ENCODE measurements at regions not wholly inside any gene's neighbourhood (a gene's known extent, or its start where the extent isn't known, plus 50 kb on each side); places are given as distances from the start of the nearest gene placed in this dataset.

DNA sequence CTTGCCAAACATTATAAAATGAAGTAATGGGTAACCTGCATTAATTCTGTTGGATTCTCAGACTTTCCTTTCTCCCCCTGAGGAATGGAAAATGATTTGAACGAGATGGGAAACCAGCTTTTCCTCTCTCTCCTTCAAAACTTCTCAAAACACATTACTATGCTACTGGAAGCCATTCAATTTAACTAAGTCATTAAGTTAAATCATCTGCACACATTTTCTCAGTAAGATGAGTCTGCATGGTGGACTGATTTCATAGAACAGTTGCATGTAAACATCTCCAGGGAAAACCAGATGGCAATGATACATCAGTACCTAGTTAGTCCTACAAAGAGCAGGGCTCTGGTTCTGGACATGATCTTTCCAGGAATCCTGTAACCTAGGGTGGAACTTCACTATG, 59.9 kb downstream of the BMP4 start:
- DNase-seq (no peak), ATAC-seq (no peak)
- Histone ChIP-seq H3K4me1 (no peaks in the 10 kb centered on the region), H3K36me3 (no peaks in the 10 kb centered on the region), H3K4me3 (no peak overlapping the region), H3K27ac (no peak overlapping the region), H3K9me3 (no peaks in the 10 kb centered on the region), H3K27me3 (ENCODE audit: low read depth) (no peaks in the 10 kb centered on the region)
- intact Hi-C loops (cut with DNase I): no loop called here
- TF ChIP-seq CTCF (IDR thresholded peaks at IDR 0.05): no peak

DNA sequence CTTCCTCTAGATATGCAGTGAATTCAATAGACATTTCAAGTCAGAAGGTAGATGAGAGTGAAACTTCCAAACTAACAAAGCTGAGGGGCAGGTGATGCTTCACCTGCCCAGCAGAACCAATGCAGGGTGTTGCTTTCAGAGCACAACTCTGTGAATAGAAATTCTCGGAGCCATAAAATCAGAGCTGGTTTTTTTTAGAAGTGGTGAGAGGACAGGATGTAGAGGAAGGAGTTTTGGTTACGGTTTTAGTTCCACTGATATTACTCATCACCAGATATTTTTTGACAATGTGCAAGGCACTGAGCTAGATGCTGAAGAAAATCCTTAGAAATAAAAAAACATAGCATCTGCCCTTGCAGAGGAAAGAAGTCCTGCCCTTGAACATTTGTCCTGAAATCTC, 62.2 kb downstream of the BMP4 start:
- Histone ChIP-seq H3K27ac (no peak overlapping the region), H3K4me3 (no peak overlapping the region), H3K9me3 (no peaks in the 10 kb centered on the region), H3K27me3 (ENCODE audit: low read depth) (no peaks in the 10 kb centered on the region), H3K4me1 (no peaks in the 10 kb centered on the region), H3K36me3 (no peaks in the 10 kb centered on the region)
- ATAC-seq (no peak), DNase-seq (no peak)
- intact Hi-C loops (cut with DNase I): no loop called here
- no peak for TF ChIP-seq CTCF (IDR thresholded peaks at IDR 0.05)

DNA sequence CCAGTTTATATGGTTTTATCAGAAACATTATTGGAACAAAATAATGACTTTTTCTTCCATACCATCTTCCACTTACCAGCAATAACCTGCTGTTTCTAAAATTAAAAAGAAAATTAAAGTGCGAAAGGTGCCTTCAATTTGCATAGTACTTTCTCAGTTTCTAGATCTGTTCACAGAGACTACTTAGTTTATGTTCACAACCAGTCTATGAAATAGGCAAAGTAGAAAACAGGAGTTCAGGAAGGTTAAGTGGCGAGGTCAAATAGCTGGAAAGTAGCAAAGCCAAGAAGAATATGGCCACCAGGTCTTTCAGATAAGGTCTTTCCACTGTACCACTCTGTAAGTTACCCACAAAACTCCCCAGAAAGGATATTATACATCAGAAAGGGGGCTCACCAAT, 63.3 kb downstream of the BMP4 start:
- TF ChIP-seq CTCF (IDR thresholded peaks at IDR 0.05): no peak
- no peak for ATAC-seq
- no peak overlapping the region for H3K27ac ChIP-seq

DNA sequence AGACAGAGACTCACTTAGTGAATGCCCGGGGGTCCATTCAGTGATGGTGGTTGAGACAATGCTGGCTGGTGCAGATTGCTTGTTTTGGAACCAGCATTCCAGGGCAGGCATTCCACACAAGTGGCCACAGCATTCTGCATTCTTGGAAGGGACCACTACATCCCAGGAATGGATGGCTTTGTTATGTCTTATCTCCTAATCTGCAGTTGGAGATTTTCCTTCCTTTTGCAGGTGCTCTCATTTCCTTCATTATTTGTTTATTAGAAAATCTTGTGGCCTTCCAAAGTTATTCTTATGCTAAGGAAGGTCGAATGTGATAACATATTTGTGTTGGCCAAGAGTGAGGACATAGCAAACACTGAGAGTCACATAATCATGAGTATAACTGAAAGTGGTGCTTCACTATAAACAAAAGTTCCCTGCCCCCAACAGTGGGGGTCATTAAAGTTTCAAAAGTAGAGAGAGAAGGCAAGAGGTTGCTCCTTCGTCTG, 66.0 kb downstream of the BMP4 start:
- no peaks in the 10 kb centered on the region for H3K9me3 ChIP-seq
- no peak for DNase-seq
- H3K36me3 ChIP-seq: no peaks in the 10 kb centered on the region
- H3K27ac ChIP-seq: no peak overlapping the region
- no peaks in the 10 kb centered on the region for H3K27me3 ChIP-seq (ENCODE audit: low read depth)
- ATAC-seq: no peak
- intact Hi-C loops (cut with DNase I): no loop called here
- no peak for TF ChIP-seq CTCF (IDR thresholded peaks at IDR 0.05)
- H3K4me1 ChIP-seq: no peaks in the 10 kb centered on the region
- H3K4me3 ChIP-seq: no peak overlapping the region

More for the DNA sequence above, 63.3 kb downstream of the BMP4 start:
- no peaks in the 10 kb centered on the region for H3K4me1 ChIP-seq
- no peak overlapping the region for H3K4me3 ChIP-seq
- intact Hi-C loops (cut with DNase I): no loop called here
- no peaks in the 10 kb centered on the region for H3K36me3 ChIP-seq
- H3K27me3 ChIP-seq (ENCODE audit: low read depth): no peaks in the 10 kb centered on the region
- H3K9me3 ChIP-seq: no peaks in the 10 kb centered on the region
- no peak for DNase-seq

DNA sequence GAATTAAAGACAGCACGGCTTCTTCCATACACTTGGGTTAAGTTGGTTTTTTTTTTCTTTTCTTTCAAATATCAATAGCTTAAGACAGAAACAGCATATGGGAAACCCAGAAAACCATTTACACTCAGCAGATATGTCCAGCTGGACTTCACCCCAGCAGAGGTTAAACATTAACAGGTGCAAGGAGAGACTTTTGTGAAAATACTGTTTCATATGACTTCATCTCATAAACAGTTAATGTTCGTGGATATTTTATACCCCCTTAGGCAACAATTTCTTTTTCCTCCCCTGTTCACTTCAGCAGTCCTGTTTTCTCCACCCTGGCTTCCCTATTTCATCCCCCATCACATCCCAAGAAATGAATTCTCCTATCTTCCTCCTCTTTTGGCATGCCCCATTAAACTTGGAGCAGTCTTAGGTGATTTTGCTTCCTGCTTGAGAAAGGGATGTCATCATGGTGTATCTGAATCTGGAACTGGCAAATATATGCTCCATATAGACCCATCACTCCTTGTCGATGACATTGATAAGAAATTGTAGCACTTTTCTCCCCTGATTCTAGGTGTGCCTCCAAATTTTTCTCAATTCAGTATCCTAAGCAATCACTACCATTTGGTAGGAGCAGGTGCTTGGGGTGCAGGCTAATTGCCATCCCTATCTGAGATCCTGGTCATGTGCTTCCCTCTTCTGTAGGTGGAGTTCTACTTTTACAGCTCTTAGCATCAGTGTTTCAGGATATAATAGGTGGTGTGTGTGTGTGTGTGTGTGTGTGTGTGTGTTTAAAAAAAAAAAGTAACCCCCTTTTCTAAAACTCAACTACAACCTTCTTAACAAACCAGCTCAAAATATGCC, 67.9 kb downstream of the BMP4 start:
- DNase-seq (no peak), ATAC-seq (no peak)
- Histone ChIP-seq H3K27me3 (ENCODE audit: low read depth) (no peaks in the 10 kb centered on the region), H3K36me3 (no peaks in the 10 kb centered on the region), H3K4me3 (no peak overlapping the region), H3K4me1 (no peaks in the 10 kb centered on the region), H3K9me3 (no peaks in the 10 kb centered on the region), H3K27ac (no peak overlapping the region)
- TF ChIP-seq CTCF (IDR thresholded peaks at IDR 0.05): no peak
- intact Hi-C loops (cut with DNase I): no loop called here
